Effector memory CD4-positive, alpha-beta T cell (primary cell): ENCODE measurements at regions not wholly inside any gene's neighbourhood (a gene's known extent, or its start where the extent isn't known, plus 50 kb on each side); places are given as distances from the start of the nearest gene placed in this dataset.

Experiments used
- DNase-seq, 3 donors: peaks; one replicate each; pipeline ENCODE4 v3.0.0-alpha.2; 2020
- H3K27ac ChIP-seq: 2 replicates; pipeline ENCODE4 v1.7.0; 2013; ENCODE audit warnings: mild to moderate bottlenecking, low read length, moderate library complexity; ENCODE audit not compliant: insufficient read depth, poor library complexity, severe bottlenecking
- H3K27me3 ChIP-seq: replicated peaks from 2 replicates; pipeline ENCODE4 v1.7.0; 2013; ENCODE audit warnings: mild to moderate bottlenecking, low read length; ENCODE audit not compliant: insufficient read depth, control insufficient read depth, poor library complexity, severe bottlenecking
- H3K36me3 ChIP-seq: 2 replicates; pipeline ENCODE4 v1.7.0; 2013; ENCODE audit warnings: mild to moderate bottlenecking, low read length, moderate library complexity; ENCODE audit not compliant: control insufficient read depth, insufficient read depth
- H3K4me1 ChIP-seq: 2 replicates; pipeline ENCODE4 v1.7.0; 2013; ENCODE audit warnings: low read length, mild to moderate bottlenecking; ENCODE audit not compliant: control insufficient read depth, insufficient read depth, poor library complexity, severe bottlenecking
- H3K4me3 ChIP-seq: 2 replicates; pipeline ENCODE4 v1.7.0; 2013; ENCODE audit warnings: low read length, low read depth, mild to moderate bottlenecking; ENCODE audit not compliant: insufficient read depth, poor library complexity, severe bottlenecking
- H3K9me3 ChIP-seq: 2 replicates; pipeline ENCODE4 v1.7.0; 2013; ENCODE audit warnings: mild to moderate bottlenecking, low read length, moderate library complexity; ENCODE audit not compliant: control insufficient read depth

DNA sequence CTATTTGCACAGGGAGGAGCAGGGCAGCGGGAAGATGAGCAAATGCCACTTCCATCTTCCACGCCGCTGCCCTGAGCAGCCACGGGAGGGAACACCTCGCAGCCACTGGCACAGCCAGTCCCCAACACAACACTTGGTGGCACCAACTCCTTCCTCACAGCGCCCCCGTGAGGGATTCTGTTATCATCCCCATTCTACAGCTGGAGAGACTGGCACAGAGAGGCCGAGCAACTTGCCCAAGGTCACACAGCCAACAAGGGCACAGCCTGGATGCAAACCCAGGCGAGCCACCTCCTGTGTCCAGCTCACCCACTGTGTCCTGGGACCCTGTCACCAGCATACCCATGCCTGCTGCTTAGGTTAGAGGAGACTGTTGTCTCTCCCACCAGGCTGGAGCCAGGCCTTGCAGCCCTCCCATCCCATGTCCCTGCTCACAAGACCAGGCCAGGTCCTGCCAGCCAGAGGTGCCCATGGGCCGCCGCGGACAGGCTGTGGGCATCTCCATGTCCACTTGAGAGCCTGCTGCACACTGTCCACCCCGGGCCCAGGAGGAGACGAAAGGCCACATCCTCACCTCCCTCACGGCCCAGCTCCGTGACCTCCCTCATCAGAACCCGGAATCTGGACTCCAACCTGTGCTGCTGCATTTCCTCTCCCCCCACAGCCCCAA lies 57.0 kb downstream of the NCOR2 start:
- H3K36me3 ChIP-seq, result no peaks in the 10 kb centered on the region
- H3K27ac ChIP-seq, result no peak overlapping the region
- no peak for DNase-seq
- no peaks in the 10 kb centered on the region for H3K27me3 ChIP-seq
- H3K4me1 ChIP-seq, result no peaks in the 10 kb centered on the region
- no peak overlapping the region for H3K4me3 ChIP-seq
- H3K9me3 ChIP-seq, result no peaks in the 10 kb centered on the region

DNA sequence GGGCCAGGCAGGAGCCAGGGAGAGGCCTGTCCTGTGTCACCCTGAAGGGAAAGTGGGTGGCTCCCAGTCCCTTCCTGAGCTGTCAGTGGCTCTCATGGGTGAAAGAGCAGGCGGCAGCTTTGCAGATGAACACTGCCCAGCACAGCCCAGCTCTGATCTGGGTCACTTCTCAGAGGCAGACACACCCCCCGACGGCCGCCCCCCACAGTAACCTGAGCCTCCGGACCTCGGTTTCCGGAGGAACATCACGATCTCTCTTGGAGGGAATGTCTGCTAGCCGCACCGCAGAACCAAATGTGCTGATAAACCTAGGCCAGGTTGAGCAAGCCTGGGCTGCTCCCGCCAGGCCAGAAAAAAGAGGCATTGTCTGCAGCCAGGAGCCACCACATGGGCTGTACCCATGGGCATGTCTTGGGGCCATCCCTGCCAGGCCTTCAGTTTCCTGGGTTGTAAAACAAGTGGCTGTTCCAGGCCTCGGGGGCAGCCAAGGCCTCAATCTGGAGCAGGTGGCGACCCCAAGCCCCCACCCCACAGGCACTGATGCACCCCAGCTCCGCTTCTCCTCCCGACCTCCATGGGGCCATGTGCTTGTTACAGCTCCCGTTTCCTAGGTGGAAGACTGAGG lies 57.6 kb downstream of the NCOR2 start:
- H3K27ac ChIP-seq, result no peak overlapping the region
- H3K9me3 ChIP-seq, result no peaks in the 10 kb centered on the region
- DNase-seq, result no peak
- no peaks in the 10 kb centered on the region for H3K27me3 ChIP-seq
- no peaks in the 10 kb centered on the region for H3K36me3 ChIP-seq
- no peaks in the 10 kb centered on the region for H3K4me1 ChIP-seq
- H3K4me3 ChIP-seq, result no peak overlapping the region

DNA sequence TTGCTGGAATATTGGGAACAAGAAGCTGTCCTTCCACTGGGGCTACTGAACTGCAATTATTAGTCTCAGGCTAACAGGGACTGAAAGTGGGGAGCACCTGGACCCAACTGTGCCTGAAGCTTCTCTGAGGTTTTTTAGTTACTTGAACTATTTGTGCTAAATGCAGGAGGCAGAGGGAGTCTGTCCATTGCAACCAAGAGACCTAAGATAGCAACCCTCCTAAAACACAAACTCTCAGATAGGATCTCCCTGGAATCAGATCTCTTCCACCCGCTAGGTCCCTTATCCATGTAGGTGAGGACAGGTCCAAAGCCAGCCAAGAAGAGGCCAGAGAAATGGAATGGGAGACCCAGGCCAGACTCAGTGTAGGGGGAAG lies 58.1 kb downstream of the NCOR2 start:
- Histone ChIP-seq H3K27me3 (no peaks in the 10 kb centered on the region), H3K4me3 (no peak overlapping the region), H3K27ac (no peak overlapping the region), H3K36me3 (no peaks in the 10 kb centered on the region), H3K4me1 (no peaks in the 10 kb centered on the region), H3K9me3 (no peaks in the 10 kb centered on the region)
- DNase-seq, result no peak

DNA sequence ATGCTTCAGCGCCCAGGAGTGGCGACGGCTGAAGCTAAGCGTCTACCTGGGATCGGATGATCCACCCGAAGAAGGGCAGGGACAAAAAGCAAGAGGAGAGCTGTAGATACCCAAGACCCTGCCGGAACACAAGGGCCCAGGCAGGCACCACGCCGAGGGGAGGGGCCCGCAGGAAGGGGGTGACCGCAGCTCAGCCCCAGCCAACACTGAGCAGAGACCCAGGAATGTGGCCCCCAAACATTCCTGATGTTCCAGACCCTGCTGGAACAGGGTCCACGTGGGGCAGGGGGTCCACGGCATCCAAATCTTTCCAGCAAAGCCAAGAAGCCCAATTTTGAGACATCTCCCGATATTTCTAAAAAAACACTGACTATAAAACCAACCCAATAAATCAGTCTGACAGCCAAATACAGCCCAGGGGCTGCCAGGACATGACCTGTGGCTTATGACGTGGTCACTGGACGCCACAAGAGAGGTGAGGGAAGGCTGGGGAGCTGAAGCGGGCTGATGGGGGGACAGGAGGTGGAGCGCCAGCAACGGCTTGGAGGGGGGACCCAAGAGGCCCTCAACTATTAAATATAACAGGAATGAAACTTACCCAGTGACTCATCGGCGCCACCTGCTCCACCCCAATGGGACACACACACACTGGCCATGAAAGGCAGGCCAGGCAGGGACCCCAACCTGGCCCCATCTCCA lies 58.9 kb downstream of the NCOR2 start:
- Histone ChIP-seq H3K36me3 (no peaks in the 10 kb centered on the region), H3K4me3 (no peak overlapping the region), H3K4me1 (no peaks in the 10 kb centered on the region), H3K27me3 (no peaks in the 10 kb centered on the region), H3K27ac (no peak overlapping the region), H3K9me3 (no peaks in the 10 kb centered on the region)
- no peak for DNase-seq

DNA sequence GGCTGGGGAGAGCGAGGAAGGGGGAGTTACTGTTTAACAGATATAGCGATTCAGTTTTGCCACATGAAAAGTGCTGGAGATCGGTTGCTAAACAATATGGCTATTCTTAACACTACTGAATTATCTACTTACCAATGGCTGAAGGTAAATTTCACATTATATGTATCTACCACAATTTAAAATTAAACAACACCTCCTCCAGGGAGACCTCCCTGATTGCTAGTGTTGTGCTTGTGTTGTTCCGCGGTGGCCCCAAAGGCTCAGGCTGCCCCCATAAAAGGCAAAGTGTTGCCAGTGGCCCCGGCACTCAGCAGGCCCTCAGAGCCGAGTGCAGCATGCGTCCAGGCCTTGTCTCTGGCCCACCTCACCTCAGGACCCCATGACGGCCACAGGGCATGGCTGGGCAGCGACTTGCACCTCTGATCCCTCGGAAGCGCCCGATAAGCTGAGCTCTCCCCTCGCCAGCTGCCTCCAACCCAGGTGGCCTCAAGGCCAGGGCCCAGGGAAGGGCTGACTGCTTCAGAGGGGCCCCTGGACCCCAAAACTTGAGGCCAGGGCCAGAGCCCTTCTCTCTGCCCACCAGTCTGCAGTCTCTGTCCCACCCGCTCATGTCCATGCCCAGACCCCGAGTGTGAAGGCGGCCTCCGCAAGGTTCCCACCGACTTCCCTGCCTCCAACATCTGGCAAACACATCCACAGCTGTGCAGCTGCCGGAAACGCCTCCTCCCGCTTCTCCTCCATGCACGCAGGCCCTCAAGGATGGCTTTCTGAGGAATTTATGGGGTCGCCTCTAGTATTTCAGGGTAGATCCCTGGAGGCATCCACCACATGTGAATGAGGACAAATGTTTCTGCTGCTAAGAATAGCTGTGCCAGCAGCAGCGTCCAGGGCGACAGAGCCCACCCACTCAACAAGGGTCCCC lies 60.0 kb downstream of the NCOR2 start:
- H3K4me3 ChIP-seq, result no peak overlapping the region
- no peak for DNase-seq
- no peaks in the 10 kb centered on the region for H3K27me3 ChIP-seq
- no peaks in the 10 kb centered on the region for H3K36me3 ChIP-seq
- no peaks in the 10 kb centered on the region for H3K9me3 ChIP-seq
- no peaks in the 10 kb centered on the region for H3K4me1 ChIP-seq
- no peak overlapping the region for H3K27ac ChIP-seq

DNA sequence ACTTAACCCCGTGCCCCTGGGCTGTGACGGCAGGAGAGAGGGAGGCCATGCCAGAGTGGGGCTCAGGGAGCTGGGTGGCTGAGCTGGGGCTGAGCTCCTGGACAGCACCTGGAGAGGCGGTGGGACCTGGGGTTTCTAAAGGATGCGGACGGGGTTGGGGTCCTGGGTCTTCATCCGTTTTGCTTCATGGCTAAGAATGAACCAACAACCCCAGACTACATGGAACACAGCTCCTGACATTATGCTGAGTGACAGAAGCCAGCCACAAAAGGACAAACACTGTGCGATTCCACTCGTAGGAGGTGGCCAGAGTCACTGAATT lies 60.6 kb downstream of the NCOR2 start:
- Histone ChIP-seq H3K27me3 (no peaks in the 10 kb centered on the region), H3K4me3 (no peak overlapping the region)

DNA sequence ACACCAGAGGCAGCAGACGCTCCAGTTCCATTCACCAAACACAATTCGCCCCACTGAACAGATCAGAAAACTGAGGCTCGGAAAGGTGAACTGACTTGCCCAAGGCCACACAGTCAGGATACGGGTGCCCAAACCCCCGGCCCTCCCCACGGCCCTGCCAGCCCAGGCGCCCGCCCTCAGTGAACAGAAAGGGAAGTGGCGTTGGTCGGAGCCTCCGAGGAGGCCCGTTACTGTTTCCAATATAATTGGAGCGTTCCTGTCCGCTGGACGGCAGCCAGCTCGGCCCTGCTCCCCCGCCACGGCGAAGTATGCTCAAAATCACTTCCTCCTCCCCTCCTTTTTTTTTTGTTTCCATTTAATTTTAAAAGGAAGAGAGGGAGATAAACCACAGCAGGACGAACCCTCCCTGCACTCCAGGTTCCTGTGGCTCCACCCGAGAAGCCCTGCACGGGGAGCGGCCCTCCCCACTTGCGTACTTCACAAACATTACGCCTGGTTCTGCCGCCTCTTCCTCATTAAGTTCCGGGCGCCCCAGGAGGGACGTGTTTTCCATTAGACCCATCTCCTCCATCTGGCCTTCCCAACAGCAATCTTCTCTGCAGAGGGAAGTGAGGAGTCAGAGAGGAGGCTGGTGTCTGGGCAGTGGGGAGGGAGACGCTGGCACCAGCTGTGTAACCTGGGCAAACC lies 61.1 kb downstream of the NCOR2 start:
- no peaks in the 10 kb centered on the region for H3K9me3 ChIP-seq
- no peaks in the 10 kb centered on the region for H3K4me1 ChIP-seq
- H3K36me3 ChIP-seq, result no peaks in the 10 kb centered on the region
- no peaks in the 10 kb centered on the region for H3K27me3 ChIP-seq
- no peak overlapping the region for H3K27ac ChIP-seq
- H3K4me3 ChIP-seq, result no peak overlapping the region
- no peak for DNase-seq

More for the DNA sequence above, 60.6 kb downstream of the NCOR2 start:
- Histone ChIP-seq H3K9me3 (no peaks in the 10 kb centered on the region), H3K27ac (no peak overlapping the region), H3K4me1 (no peaks in the 10 kb centered on the region), H3K36me3 (no peaks in the 10 kb centered on the region)
- no peak for DNase-seq

DNA sequence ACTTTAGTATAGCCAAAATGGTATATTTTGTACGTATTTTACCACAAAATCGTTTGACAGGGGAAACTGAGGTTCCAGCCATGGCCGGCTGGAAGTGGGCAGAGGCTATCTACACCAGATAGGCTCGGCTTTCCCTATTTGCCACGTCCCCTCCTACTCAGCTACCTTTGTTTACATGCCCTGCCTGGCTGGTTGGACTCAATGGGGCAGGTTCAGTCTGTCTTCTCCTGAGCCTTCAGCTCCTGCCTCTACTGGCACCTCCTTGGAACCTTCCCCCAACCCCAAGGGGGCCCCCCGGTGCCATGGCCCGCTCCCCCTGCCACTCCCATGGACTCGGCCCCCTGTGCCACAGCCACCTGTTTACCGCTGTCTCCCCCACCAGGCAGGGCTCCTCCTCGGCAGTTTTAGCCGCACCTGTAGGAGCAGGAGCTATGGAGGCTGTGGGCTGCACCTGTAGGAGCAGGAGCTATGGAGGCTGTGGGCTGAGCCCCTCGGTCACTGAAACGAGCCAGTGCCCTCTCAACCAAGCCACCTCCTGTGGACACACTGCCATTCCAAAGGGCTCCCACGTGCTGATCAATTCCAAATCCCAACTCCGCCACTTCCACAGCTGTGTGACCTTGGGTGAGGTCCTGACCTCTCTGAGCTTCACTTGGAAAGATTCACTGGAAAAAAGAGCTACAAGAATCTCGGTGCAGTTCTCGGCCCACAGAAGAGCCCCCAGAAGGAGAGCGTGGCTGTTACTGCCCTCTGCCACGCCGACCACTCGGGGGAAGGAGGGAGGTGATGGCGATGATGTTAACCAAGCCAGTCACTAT lies 62.2 kb downstream of the NCOR2 start:
- no peaks in the 10 kb centered on the region for H3K27me3 ChIP-seq
- no peak for DNase-seq
- H3K4me3 ChIP-seq, result no peak overlapping the region
- H3K36me3 ChIP-seq, result no peaks in the 10 kb centered on the region
- H3K4me1 ChIP-seq, result no peaks in the 10 kb centered on the region
- H3K27ac ChIP-seq, result no peak overlapping the region
- H3K9me3 ChIP-seq, result no peaks in the 10 kb centered on the region
